ENCODE measurements at regions not wholly inside any gene's neighbourhood (a gene's known extent, or its start where the extent isn't known, plus 50 kb on each side); places are given as distances from the start of the nearest gene placed in this dataset.

DNA sequence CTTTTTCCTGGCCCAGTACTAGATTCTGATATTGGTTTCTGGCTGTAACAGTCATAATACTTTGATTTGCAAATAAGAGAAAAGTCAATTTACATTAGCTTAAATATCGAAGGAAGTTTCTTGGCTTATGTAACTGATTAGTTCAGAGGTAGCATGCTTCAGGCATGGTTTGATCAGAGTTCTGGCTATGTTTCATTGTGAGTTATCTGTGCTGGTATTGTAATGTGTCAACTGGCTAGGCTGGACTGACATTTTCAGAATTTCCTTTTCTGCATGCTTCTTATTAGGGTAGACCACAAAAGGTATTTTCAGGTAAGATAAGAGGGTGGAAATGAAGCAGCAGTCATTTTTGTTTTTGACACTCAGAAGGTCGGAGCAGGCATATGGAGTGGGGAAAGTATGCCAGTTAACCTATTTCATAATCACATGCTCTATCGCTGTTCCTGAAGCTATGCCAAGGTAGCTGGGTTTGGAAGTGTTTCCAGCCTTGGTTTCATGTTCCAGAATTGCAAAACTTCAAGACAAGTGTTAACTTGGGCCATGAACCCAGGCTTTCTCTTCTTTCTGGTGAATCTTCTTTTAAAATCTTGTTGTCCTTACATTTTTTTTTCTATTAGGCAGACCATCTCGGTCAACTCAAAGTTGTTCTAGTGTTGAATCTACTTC, 244.9 kb downstream of the DHX35 start:
- Mint-ChIP-seq H3K4me3 (no peak overlapping the region), H3K27me3 (peaks cover 19 to 36% of the 10 kb centered on the region in 2 donors), H3K9me3 (no peaks in the 10 kb centered on the region), H3K27ac (no peak overlapping the region), H3K36me3 (ENCODE audit: insufficient read depth) (no peaks in the 10 kb centered on the region), H3K4me1 (ENCODE audit: low read depth in 2 of 2) (no peaks in the 10 kb centered on the region)
- ATAC-seq (replicated peaks), result no peak
- no peak for DNase-seq

DNA sequence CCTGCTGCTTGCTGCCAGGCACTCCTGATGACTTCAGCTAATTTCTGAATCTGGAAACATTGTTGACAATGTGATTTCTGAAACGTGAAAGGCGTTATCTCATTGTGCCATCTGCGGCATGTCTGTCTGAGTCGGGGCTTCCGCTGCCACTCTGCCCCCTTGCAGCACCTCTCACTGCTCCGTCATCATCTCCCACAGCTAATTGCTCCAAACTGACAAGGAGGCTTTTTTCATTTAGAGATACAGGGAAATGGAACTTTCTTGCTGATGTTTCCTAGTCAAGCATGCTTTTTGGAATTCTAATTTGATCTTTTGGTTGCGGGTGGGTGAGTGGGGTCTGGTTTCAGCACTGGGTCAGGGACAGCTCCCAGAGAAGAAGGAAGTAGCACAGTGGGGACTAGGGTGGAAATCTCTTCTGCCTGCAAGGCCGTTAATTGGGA, 233.5 kb downstream of the DHX35 start:
- Mint-ChIP-seq H3K27ac (no peak overlapping the region), H3K9me3 (peaks cover 0 to 3% of the 10 kb centered on the region in 2 donors), H3K4me3 (no peak overlapping the region), H3K36me3 (ENCODE audit: insufficient read depth) (peaks cover 3% of the 10 kb centered on the region), H3K4me1 (ENCODE audit: low read depth in 2 of 2) (no peaks in the 10 kb centered on the region), H3K27me3 (peaks cover 17 to 32% of the 10 kb centered on the region in 2 donors)
- DNase-seq (no peak), ATAC-seq (replicated peaks) (no peak)

DNA sequence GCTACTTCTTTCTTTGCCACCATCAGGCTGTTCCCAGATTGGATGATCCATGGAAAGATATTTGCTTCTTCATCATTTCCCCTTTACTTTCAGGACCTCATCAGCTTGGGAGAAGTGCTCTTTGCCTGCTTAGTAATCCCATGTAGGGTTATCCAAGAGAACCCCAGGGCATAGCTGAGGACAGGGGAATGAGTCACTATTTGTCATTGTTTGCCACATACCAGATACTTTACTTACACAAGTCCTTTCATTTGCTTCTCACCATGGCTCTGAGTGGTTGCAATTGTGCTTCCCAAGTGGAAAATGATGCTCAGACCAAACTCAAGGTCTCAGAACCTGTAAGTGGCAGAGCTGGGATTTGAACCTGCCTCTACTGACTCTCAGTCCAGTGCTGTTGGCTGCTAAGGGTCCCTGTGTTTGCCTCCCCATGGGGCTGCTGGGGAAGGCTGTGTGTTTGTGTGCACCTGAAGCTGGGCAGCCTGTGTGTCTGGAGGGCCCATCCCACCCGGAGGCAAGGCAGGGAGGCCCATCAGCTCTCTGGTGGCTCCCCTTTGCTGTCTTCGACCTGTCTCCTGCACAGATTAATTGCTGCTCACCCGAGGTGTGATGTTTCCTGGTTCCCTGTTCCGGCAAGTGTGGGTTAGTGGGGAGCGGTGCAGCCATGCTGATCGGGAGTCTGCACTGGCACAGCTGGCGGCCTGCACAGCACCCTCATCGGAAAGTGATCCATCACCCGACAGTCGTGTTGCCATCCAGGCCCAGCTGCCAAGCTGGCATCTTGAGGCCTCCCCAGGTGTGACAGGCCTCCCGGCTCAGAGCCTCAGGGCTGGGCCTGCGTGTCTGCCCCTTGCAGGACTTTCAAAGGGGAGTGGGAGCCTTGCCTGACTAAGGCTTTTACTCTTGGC, 228.8 kb downstream of the DHX35 start:
- ATAC-seq (replicated peaks) (no peak), DNase-seq (no peak)
- Mint-ChIP-seq H3K27me3 (peaks cover 26 to 45% of the 10 kb centered on the region in 2 donors), H3K9me3 (peaks cover 0 to 3% of the 10 kb centered on the region in 2 donors), H3K4me1 (ENCODE audit: low read depth in 2 of 2) (no peaks in the 10 kb centered on the region), H3K36me3 (ENCODE audit: insufficient read depth) (peaks cover 1% of the 10 kb centered on the region), H3K4me3 (no peak overlapping the region), H3K27ac (no peak overlapping the region)

DNA sequence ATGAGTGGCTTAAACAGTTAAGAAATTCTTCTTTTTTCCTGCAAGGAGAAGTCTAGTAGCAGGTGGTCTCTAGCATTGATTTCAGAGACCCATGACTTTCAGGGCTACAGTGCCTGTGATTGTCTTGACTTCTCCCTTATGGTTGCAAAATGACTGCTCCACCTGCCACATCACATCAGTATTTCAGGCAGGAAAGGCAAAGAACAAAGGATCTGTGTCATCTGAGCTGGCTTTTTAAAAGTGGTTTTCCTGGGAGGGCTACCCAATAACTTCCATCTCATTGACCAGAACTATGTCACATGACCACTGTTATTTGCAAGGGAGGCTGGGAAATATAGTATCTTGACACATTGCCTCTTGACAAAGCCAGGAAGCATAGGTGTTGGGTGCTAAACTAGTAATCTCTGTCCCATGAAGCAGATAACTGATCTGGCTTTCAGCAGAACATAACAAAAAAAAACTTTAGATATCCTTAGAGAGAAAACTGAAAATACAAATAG, 226.2 kb downstream of the DHX35 start:
- H3K4me3 Mint-ChIP-seq, result no peak overlapping the region
- H3K9me3 Mint-ChIP-seq, result no peaks in the 10 kb centered on the region
- DNase-seq (no peak), ATAC-seq (replicated peaks) (no peak)
- no peaks in the 10 kb centered on the region for H3K4me1 Mint-ChIP-seq (ENCODE audit: low read depth in 2 of 2)
- no peak overlapping the region for H3K27ac Mint-ChIP-seq
- peaks cover 16 to 23% of the 10 kb centered on the region in 2 donors for H3K27me3 Mint-ChIP-seq
- H3K36me3 Mint-ChIP-seq (ENCODE audit: insufficient read depth), result no peaks in the 10 kb centered on the region

DNA sequence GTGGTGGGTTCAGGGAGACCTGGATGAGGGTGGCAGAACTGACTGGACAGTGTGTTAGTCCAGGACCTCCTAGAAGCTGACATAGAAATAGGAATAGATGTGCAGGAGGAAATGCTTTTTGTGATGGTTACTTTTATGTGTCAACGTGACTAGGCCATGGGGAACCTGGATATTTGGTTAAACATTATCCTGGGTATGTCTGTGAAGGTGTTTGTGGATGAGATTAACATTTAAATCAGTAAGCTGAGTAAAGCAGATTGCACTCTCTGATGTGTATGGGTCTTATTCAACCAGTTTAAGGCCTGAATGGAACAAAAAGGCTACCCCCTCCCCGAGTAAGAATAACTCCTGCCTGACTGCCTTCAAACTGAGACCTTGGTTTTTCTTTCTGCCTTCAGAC, 219.3 kb downstream of the DHX35 start:
- Mint-ChIP-seq H3K36me3 (ENCODE audit: insufficient read depth) (no peaks in the 10 kb centered on the region), H3K27me3 (peaks cover 0 to 15% of the 10 kb centered on the region in 2 donors), H3K4me1 (ENCODE audit: low read depth in 2 of 2) (no peaks in the 10 kb centered on the region), H3K27ac (no peak overlapping the region), H3K4me3 (no peak overlapping the region), H3K9me3 (no peaks in the 10 kb centered on the region)
- DNase-seq (no peak), ATAC-seq (replicated peaks) (no peak)

DNA sequence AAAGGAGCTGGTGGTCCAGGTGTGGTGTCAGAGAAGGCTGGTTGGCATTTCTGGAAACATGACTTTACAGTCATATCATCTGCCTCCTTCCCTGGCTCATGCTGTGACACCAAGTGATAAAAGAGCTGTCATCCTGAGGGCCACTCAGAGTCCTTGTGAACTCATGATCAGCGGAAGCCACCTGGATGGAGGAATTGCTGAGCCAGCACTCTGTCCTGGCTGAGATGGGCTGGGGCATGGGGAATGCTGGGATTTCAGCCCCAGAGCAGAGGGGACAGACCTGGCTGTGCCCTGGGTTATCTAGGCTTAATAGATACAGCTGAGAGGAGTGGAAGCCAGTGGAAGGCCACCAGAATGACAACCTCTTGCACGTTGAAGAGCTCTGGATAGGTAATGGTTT, 214.3 kb downstream of the DHX35 start:
- Mint-ChIP-seq H3K27me3 (peaks cover 0 to 22% of the 10 kb centered on the region in 2 donors), H3K27ac (no peak overlapping the region), H3K4me1 (ENCODE audit: low read depth in 2 of 2) (no peaks in the 10 kb centered on the region), H3K36me3 (ENCODE audit: insufficient read depth) (no peaks in the 10 kb centered on the region), H3K9me3 (no peaks in the 10 kb centered on the region), H3K4me3 (no peak overlapping the region)
- DNase-seq (no peak), ATAC-seq (replicated peaks) (no peak)

DNA sequence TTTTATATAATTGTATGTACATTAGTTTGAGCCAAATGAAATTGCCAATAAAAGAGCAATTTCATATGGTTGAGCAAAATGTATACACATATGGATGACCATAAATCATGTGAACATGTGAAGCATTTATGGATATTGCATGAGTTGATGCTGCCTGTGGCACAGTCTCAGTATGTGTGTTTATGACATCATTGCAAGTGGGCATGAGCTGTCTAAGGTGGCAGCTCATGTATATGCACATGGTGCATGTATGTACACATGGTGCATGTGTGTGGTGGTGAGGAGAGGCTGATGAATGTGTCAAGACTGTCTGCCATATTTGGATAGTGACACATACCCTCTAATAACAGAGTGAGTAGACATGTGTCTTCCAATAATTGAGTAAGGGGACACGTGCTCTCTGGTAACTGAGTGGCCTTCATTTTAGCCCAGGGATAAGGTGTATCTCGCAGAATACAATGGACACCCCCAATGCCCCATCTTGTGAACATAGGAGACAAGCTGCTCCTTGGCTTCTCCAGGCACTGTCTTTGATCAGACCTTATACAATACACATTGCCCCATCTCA, 208.8 kb downstream of the DHX35 start:
- H3K9me3 Mint-ChIP-seq, result no peaks in the 10 kb centered on the region
- no peak for ATAC-seq (replicated peaks)
- no peak for DNase-seq
- no peaks in the 10 kb centered on the region for H3K4me1 Mint-ChIP-seq (ENCODE audit: low read depth in 2 of 2)
- no peak overlapping the region for H3K27ac Mint-ChIP-seq
- no peaks in the 10 kb centered on the region for H3K36me3 Mint-ChIP-seq (ENCODE audit: insufficient read depth)
- no peak overlapping the region for H3K4me3 Mint-ChIP-seq
- H3K27me3 Mint-ChIP-seq, result peaks cover 31 to 44% of the 10 kb centered on the region in 2 donors

DNA sequence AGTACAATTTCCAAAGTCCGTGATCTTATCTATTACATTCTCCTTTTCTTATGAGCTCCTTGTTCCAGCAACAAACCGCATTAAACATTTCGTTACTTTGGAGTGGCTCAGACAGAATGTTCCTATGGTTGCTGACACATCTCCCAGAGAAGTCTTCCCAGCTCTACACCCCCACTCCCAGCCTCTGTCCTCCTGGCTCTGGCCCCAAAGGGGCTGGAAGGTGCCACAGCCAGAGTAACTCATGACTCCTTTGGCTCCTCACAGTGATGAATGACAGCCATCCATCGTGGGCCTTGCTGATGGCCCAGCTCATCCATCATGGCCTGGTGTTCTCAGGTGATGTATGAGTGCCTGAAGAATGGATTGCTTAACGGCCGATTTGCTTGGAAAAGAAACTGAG, 203.0 kb downstream of the DHX35 start:
- Mint-ChIP-seq H3K27ac (no peak overlapping the region), H3K36me3 (ENCODE audit: insufficient read depth) (peaks cover 2% of the 10 kb centered on the region), H3K4me3 (no peak overlapping the region), H3K4me1 (ENCODE audit: low read depth in 2 of 2) (no peaks in the 10 kb centered on the region), H3K9me3 (no peaks in the 10 kb centered on the region), H3K27me3 (peaks cover 29 to 33% of the 10 kb centered on the region in 2 donors)
- no peak for ATAC-seq (replicated peaks)
- DNase-seq, result no peak

DNA sequence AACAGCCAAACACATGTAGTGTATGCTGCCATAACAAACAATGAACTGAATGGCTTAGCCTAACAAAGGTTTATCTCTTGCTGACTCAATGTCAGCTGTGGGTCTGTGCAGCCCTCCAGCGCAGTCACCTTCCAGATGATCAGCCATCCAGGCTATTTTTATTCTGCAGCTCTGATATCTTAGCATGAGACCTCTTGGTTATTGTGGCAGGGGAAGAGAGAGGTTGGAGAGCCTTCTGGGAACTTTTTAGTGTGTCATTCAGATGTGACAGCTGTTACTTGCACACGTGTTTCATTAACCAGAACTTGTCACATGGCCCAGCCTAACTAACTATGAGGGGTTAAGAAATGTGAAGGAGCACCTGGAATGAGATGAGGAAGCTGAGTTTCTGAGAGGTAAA, 202.5 kb downstream of the DHX35 start:
- Mint-ChIP-seq H3K4me3 (no peak overlapping the region), H3K4me1 (ENCODE audit: low read depth in 2 of 2) (no peaks in the 10 kb centered on the region)
- no peak for DNase-seq

DNA sequence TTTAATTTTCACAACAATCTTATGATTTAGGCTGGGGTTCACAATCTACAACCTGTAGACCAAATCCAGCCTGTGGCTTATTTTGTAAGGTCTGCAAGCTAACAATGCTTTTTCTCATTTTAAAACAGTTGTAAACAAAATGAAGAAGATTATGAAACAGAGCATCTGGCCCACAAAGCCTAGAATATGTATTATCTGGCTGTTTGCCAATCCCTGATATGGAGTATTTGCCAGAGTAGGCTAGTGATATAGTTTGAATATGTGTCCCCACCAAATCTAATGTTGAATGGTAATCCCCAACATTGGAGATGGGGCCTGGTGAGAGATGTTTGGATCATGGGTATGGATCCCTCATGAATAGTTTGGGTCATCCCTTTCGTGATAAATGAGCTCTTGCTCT, 201.8 kb downstream of the DHX35 start:
- ATAC-seq (replicated peaks) (no peak), DNase-seq (no peak)
- peaks cover 18 to 32% of the 10 kb centered on the region in 2 donors for H3K27me3 Mint-ChIP-seq
- no peaks in the 10 kb centered on the region for H3K9me3 Mint-ChIP-seq
- peaks cover 2% of the 10 kb centered on the region for H3K36me3 Mint-ChIP-seq (ENCODE audit: insufficient read depth)
- H3K27ac Mint-ChIP-seq, result no peak overlapping the region
- no peak overlapping the region for H3K4me3 Mint-ChIP-seq
- no peaks in the 10 kb centered on the region for H3K4me1 Mint-ChIP-seq (ENCODE audit: low read depth in 2 of 2)

More for the DNA sequence above, 202.5 kb downstream of the DHX35 start:
- ATAC-seq (replicated peaks), result no peak
- peaks cover 24 to 33% of the 10 kb centered on the region in 2 donors for H3K27me3 Mint-ChIP-seq
- H3K27ac Mint-ChIP-seq, result no peak overlapping the region
- peaks cover 2% of the 10 kb centered on the region for H3K36me3 Mint-ChIP-seq (ENCODE audit: insufficient read depth)
- H3K9me3 Mint-ChIP-seq, result no peaks in the 10 kb centered on the region

DNA sequence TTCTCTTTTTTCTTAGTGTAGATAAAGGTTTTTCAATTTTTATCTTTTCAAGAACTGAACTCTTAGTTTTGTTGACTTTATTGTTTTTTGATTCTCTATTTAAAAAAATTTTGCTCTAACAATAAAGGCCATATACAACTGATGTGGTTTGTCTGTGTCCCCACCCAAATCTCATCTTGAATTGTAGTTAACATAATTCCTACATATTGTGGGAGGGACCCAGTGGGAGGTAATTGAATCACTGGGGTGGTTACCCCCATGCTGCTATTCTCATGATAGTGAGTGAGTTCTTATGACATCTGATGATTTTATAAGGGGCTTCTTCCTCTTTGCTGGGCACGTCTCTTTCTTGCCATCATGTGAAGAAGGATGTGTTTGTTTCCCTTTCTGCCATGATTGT, 199.8 kb downstream of the DHX35 start:
- peaks cover 2% of the 10 kb centered on the region for H3K36me3 Mint-ChIP-seq (ENCODE audit: insufficient read depth)
- H3K9me3 Mint-ChIP-seq, result no peaks in the 10 kb centered on the region
- H3K4me1 Mint-ChIP-seq (ENCODE audit: low read depth in 2 of 2), result no peaks in the 10 kb centered on the region
- no peak for ATAC-seq (replicated peaks)
- H3K27ac Mint-ChIP-seq, result no peak overlapping the region
- H3K27me3 Mint-ChIP-seq, result peaks cover 5 to 23% of the 10 kb centered on the region in 2 donors
- H3K4me3 Mint-ChIP-seq, result no peak overlapping the region
- no peak for DNase-seq

DNA sequence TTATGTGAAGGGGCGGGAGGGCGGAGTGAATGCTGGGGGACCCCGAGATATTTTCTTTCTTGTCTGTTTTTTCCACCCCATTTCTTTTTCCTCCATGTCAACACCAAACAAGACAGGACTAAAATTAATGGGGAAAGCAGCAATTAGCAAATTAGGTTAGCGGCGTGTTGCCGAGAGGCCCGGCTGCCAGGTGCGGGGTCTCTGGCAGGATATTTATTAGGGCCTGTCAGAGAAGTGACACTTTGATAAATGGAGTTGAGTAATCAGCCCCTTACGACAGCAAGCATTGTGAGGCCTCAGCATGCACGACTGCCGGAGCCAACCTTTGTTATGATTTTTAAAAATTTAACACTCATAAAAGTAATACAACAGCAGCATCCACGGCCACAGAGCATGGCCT, 193.8 kb downstream of the DHX35 start:
- DNase-seq (no peak), ATAC-seq (replicated peaks) (no peak)
- Mint-ChIP-seq H3K4me3 (no peak overlapping the region), H3K9me3 (no peaks in the 10 kb centered on the region), H3K27me3 (peaks cover 33 to 45% of the 10 kb centered on the region in 2 donors), H3K27ac (no peak overlapping the region), H3K36me3 (ENCODE audit: insufficient read depth) (peaks cover 2% of the 10 kb centered on the region), H3K4me1 (ENCODE audit: low read depth in 2 of 2) (no peaks in the 10 kb centered on the region)

DNA sequence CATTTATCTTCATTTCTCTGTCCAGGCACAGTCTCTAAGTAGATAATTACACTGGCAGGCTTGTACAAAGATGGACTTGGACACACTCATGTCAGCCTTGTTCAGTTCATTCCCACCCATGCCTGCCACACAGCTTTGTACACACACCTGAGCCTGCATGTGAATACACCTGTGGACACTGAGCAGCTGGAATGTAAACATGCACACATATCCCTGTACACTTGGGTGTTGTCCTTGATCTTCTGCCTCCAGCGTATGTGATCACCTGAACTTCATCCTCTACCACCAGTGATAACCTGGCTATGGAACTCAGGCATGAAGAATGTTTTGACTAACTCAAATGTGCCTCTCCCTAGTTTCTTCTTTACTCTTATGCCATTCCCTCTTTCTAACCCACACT, 190.6 kb downstream of the DHX35 start:
- DNase-seq, result no peak
- H3K4me1 Mint-ChIP-seq (ENCODE audit: low read depth in 2 of 2), result no peaks in the 10 kb centered on the region
- no peak overlapping the region for H3K4me3 Mint-ChIP-seq
- H3K27ac Mint-ChIP-seq, result no peak overlapping the region
- H3K9me3 Mint-ChIP-seq, result no peaks in the 10 kb centered on the region
- H3K27me3 Mint-ChIP-seq, result peaks cover 33 to 54% of the 10 kb centered on the region in 2 donors
- no peak for ATAC-seq (replicated peaks)
- H3K36me3 Mint-ChIP-seq (ENCODE audit: insufficient read depth), result peaks cover 4% of the 10 kb centered on the region
